Panc1 (cell line): ENCODE measurements at regions not wholly inside any gene's neighbourhood (a gene's known extent, or its start where the extent isn't known, plus 50 kb on each side); places are given as distances from the start of the nearest gene placed in this dataset.

Experiments
- ATAC-seq: fragments of 200-7000 bp; cut with Tn5 transposase; 2 replicates; pipeline ENCODE4 v1.9.1; 2020; ENCODE audit warnings: mild to moderate bottlenecking, moderate library complexity
- BruUV-seq: library from RNA; stranded (reverse); fragments of 400-500 nt; replicated peaks from 2 replicates; lab custom pipeline; 2021; lab: Mats Ljungman, UMichigan
- CTCF ChIA-PET: fragments of 300-600 bp; sonication (Branson Sonifier 250); formaldehyde crosslinking; loops from one replicate; lab custom pipeline; 2022; ENCODE audit warnings: antibody characterized with exemption; lab: Charles Lee
- POLR2A ChIA-PET: fragments of 300-600 bp; sonication (Branson Sonifier 250); formaldehyde crosslinking; loops from one replicate; lab custom pipeline; 2022; ENCODE audit warnings: antibody characterized with exemption; lab: Charles Lee
- DNase-seq: peaks from one replicate; pipeline ENCODE4 v3.0.0-alpha.2; 2010; ENCODE audit warnings: low read depth, low spot score
- H3K27ac ChIP-seq: 2 replicates; pipeline ENCODE4 v1.5.1; 2011; ENCODE audit warnings: mild to moderate bottlenecking, low read length, inconsistent platforms
- H3K27me3 ChIP-seq: fragments of 200-500 bp; sonication (Bioruptor generic); 2 replicates; pipeline ENCODE4 v1.6.0; 2014; ENCODE audit warnings: low read length, inconsistent platforms; ENCODE audit not compliant: control insufficient read depth, insufficient read depth
- H3K36me3 ChIP-seq: fragments of 200-500 bp; sonication (Bioruptor generic); 2 replicates; pipeline ENCODE4 v1.5.1; 2014; ENCODE audit warnings: inconsistent platforms, mild to moderate bottlenecking, low read length, moderate library complexity; ENCODE audit not compliant: control insufficient read depth, insufficient read depth
- H3K4me1 ChIP-seq: 2 replicates; pipeline ENCODE4 v1.5.1; 2011; ENCODE audit warnings: inconsistent platforms, mild to moderate bottlenecking, low read length, moderate library complexity; ENCODE audit not compliant: control insufficient read depth, insufficient read depth
- H3K4me3 ChIP-seq, 2 experiments: 2 replicates each; pipeline ENCODE4 v1.5.1; 2011 to 2012; ENCODE audit warnings: low read depth in 2 of 2, low read length in 2 of 2, mild to moderate bottlenecking in 2 of 2, inconsistent platforms in 1 of 2, moderate library complexity in 1 of 2
- H3K9me3 ChIP-seq: fragments of 200-500 bp; sonication (Bioruptor generic); 2 replicates; pipeline ENCODE4 v1.5.1; 2014; ENCODE audit warnings: low read depth, mild to moderate bottlenecking, inconsistent platforms, low read length, moderate library complexity; ENCODE audit not compliant: control insufficient read depth, insufficient read depth
- CTCF ChIP-seq: fragments of 450-650 bp; IDR thresholded peaks from 2 replicates; pipeline ENCODE4 v1.5.1; 2017; ENCODE audit warnings: mild to moderate bottlenecking
- POLR2AphosphoS5 ChIP-seq: IDR thresholded peaks from 2 replicates; pipeline ENCODE4 v1.6.1; 2012; ENCODE audit warnings: mild to moderate bottlenecking, low read depth, low read length, moderate library complexity
- REST ChIP-seq, 2 experiments: IDR thresholded peaks; 2 replicates each; pipeline ENCODE4 v1.6.1; 2011 to 2012; ENCODE audit warnings: low read depth in 2 of 2, control low read depth in 1 of 2, low read length in 1 of 2, mild to moderate bottlenecking in 1 of 2, moderate library complexity in 1 of 2; ENCODE audit not compliant: insufficient read depth in 1 of 2
- SIN3A ChIP-seq: IDR thresholded peaks from 2 replicates; pipeline ENCODE4 v1.6.1; 2012; ENCODE audit warnings: low read depth, mild to moderate bottlenecking, low read length, moderate library complexity, borderline replicate concordance; ENCODE audit not compliant: insufficient read depth
- TCF7L2 ChIP-seq: IDR thresholded peaks from 2 replicates; pipeline ENCODE4 v1.6.1; 2011; ENCODE audit warnings: mild to moderate bottlenecking, low read depth, low read length, inconsistent platforms
- in situ Hi-C: cut with HindIII; loops from 2 replicates; pipeline ENCODE4 v1.10.0; 2016; ENCODE audit warnings: low sequenced_read_pairs, low pct_unique_long_range_greater_than_20kb
- intact Hi-C: fragments of 100-400 bp; cut with micrococcal nuclease; formaldehyde crosslinking; loops from one replicate; pipeline ENCODE4 v1.10.0; 2022; ENCODE audit not compliant: unreplicated experiment

GRCh38 chr9:90330231-90330630 is 312.4 kb downstream of the DIRAS2 start:
- in situ Hi-C loops (no loop called here), intact Hi-C loops (no loop called here)
- H3K9me3 ChIP-seq, result no peaks in the 10 kb centered on the region
- H3K4me3 ChIP-seq, result no peak overlapping the region
- CTCF ChIA-PET, result no interaction called here
- no peaks in the 10 kb centered on the region for H3K36me3 ChIP-seq
- H3K27ac ChIP-seq, result no peak overlapping the region
- no peak for ATAC-seq
- BruUV-seq, result no TSS peak
- H3K4me1 ChIP-seq, result no peaks in the 10 kb centered on the region
- H3K27me3 ChIP-seq, result no peaks in the 10 kb centered on the region
- TF ChIP-seq TCF7L2, result no peak
- TF ChIP-seq POLR2AphosphoS5, result no peak
- no peak for TF ChIP-seq REST (IDR thresholded peaks at IDR 0.05; ENCODE audit: insufficient read depth in 1 of 2, low read depth in 2 of 2, low read length in 1 of 2)
- no peak for TF ChIP-seq CTCF
- no peak for TF ChIP-seq SIN3A
- no peak for DNase-seq
- POLR2A ChIA-PET, result no interaction called here

- TF ChIP-seq SIN3A (no peak), POLR2AphosphoS5 (no peak), CTCF (no peak), REST (IDR thresholded peaks at IDR 0.05; ENCODE audit: insufficient read depth in 1 of 2, low read depth in 2 of 2, low read length in 1 of 2) (no peak), TCF7L2 (no peak)
- in situ Hi-C loops, result no loop called here
- no TSS peak for BruUV-seq
- DNase-seq, result no peak
- H3K4me3 ChIP-seq, result no peak overlapping the region
- no peaks in the 10 kb centered on the region for H3K9me3 ChIP-seq
- no peaks in the 10 kb centered on the region for H3K4me1 ChIP-seq
- CTCF ChIA-PET, result no interaction called here
- POLR2A ChIA-PET, result no interaction called here
- H3K27me3 ChIP-seq, result no peaks in the 10 kb centered on the region
- ATAC-seq, result no peak
- no peaks in the 10 kb centered on the region for H3K36me3 ChIP-seq
- intact Hi-C loops, result no loop called here
- H3K27ac ChIP-seq, result no peak overlapping the region
Measured at GRCh38 chr9:90331826-90332575, 310.6 kb downstream of the DIRAS2 start.
